GM12864 (cell line): ENCODE measurements at regions not wholly inside any gene's neighbourhood (a gene's known extent, or its start where the extent isn't known, plus 50 kb on each side); places are given as distances from the start of the nearest gene placed in this dataset.

ENCODE experiments used
- DNase-seq: peaks from one replicate; pipeline ENCODE4 v3.0.0-alpha.2; 2011; ENCODE audit warnings: low read depth
- H3K4me3 ChIP-seq: 2 replicates; pipeline ENCODE4 v1.5.1; 2011; ENCODE audit warnings: mild to moderate bottlenecking, low read depth, low read length, control low read depth
- CTCF ChIP-seq: IDR thresholded peaks from 2 replicates; pipeline ENCODE4 v1.5.1; 2011; ENCODE audit warnings: low read depth, mild to moderate bottlenecking, moderate library complexity, low read length, control low read depth, inconsistent platforms; ENCODE audit errors: missing control alignments

GRCh38 chr15:98565566-98565965 lies 82.8 kb upstream of the IGF1R start:
- H3K4me3 ChIP-seq = no peak overlapping the region
- no peak for DNase-seq
- no peak for TF ChIP-seq CTCF

- DNase-seq = no peak
- no peak overlapping the region for H3K4me3 ChIP-seq
- TF ChIP-seq CTCF = no peak
Observed at GRCh38 chr15:98567951-98568350, 80.4 kb upstream of the IGF1R start.

- TF ChIP-seq CTCF = peak; percentile 29
- DNase-seq = no peak
- no peak overlapping the region for H3K4me3 ChIP-seq
Observed at GRCh38 chr15:98568382-98569017, 79.8 kb upstream of the IGF1R start.

- DNase-seq = no peak
- no peak for TF ChIP-seq CTCF
- no peak overlapping the region for H3K4me3 ChIP-seq
Observed at GRCh38 chr15:98570119-98570518, 78.2 kb upstream of the IGF1R start.

GRCh38 chr15:98580572-98580971 lies 67.8 kb upstream of the IGF1R start:
- DNase-seq = no peak
- TF ChIP-seq CTCF = no peak

GRCh38 chr15:98581715-98582114 lies 66.6 kb upstream of the IGF1R start:
- H3K4me3 ChIP-seq = no peak overlapping the region
- no peak for TF ChIP-seq CTCF
- no peak for DNase-seq

More at GRCh38 chr15:98580572-98580971, 67.8 kb upstream of the IGF1R start:
- H3K4me3 ChIP-seq = no peak overlapping the region

- no peak for TF ChIP-seq CTCF
- DNase-seq = no peak
- H3K4me3 ChIP-seq = no peak overlapping the region
Observed at GRCh38 chr15:98582900-98583554, 65.3 kb upstream of the IGF1R start.
